Hepatocyte (in vitro differentiated cells): ENCODE measurements at regions not wholly inside any gene's neighbourhood (a gene's known extent, or its start where the extent isn't known, plus 50 kb on each side); places are given as distances from the start of the nearest gene placed in this dataset.

ENCODE experiments used
- DNase-seq: peaks from one replicate; pipeline ENCODE4 v3.0.0-alpha.2; 2016; ENCODE audit warnings: low spot score
- H2AFZ ChIP-seq: fragments of 200-600 bp; sonication (generic); 2 replicates; pipeline ENCODE4 v1.6.0; 2016; ENCODE audit warnings: antibody characterized with exemption, mild to moderate bottlenecking
- H3K27ac ChIP-seq: fragments of 200-600 bp; sonication (generic); 2 replicates; pipeline ENCODE4 v1.5.1; 2016; ENCODE audit warnings: mild to moderate bottlenecking
- H3K27me3 ChIP-seq: fragments of 200-600 bp; sonication (generic); 2 replicates; pipeline ENCODE4 v1.6.1; 2016
- H3K36me3 ChIP-seq: fragments of 200-600 bp; sonication (generic); replicated peaks from 2 replicates; pipeline ENCODE4 v1.5.1; 2016; ENCODE audit warnings: low read depth; ENCODE audit not compliant: insufficient read depth
- H3K4me1 ChIP-seq: fragments of 200-600 bp; sonication (generic); 2 replicates; pipeline ENCODE4 v1.5.1; 2016; ENCODE audit warnings: mild to moderate bottlenecking, moderate library complexity; ENCODE audit not compliant: insufficient read depth
- H3K4me2 ChIP-seq: fragments of 200-600 bp; sonication (generic); 2 replicates; pipeline ENCODE4 v1.6.0; 2016
- H3K4me3 ChIP-seq: fragments of 200-600 bp; sonication (generic); 2 replicates; pipeline ENCODE4 v1.5.1; 2016; ENCODE audit warnings: mild to moderate bottlenecking
- H3K79me2 ChIP-seq: fragments of 200-600 bp; sonication (generic); 2 replicates; pipeline ENCODE4 v1.6.0; 2017; ENCODE audit warnings: mild to moderate bottlenecking
- H3K9me2 ChIP-seq: fragments of 200-600 bp; sonication (generic); replicated peaks from 2 replicates; pipeline ENCODE4 v1.6.0; 2017; ENCODE audit warnings: mild to moderate bottlenecking; ENCODE audit not compliant: insufficient read depth
- H3K9me3 ChIP-seq: fragments of 200-600 bp; sonication (generic); 2 replicates; pipeline ENCODE4 v1.5.1; 2016; ENCODE audit warnings: low read depth, mild to moderate bottlenecking
- H4K20me1 ChIP-seq: fragments of 200-600 bp; sonication (generic); 2 replicates; pipeline ENCODE4 v1.6.0; 2016; ENCODE audit warnings: mild to moderate bottlenecking; ENCODE audit not compliant: insufficient read depth, poor library complexity, severe bottlenecking
- EZH2 ChIP-seq: fragments of 200-600 bp; sonication (generic); IDR thresholded peaks from 2 replicates; pipeline ENCODE4 v1.6.1; 2016; ENCODE audit warnings: antibody characterized with exemption, mild to moderate bottlenecking, borderline replicate concordance
- EZH2phosphoT487 ChIP-seq: fragments of 200-600 bp; sonication (generic); IDR thresholded peaks from one replicate; pipeline ENCODE4 v1.6.1; 2018; ENCODE audit warnings: antibody characterized with exemption, mild to moderate bottlenecking, low read depth, moderate library complexity; ENCODE audit not compliant: unreplicated experiment, severe bottlenecking
- WGBS: methylation state at CpG from one replicate; pipeline ENCODE4 v1.1.6; 2016; ENCODE audit warnings: low lambda C conversion rate; ENCODE audit errors: missing lambda C conversion rate; 5-methylcytosine and 5-hydroxymethylcytosine counted together
- TF ChIP-seq, protein P1 (sequence below): fragments of 200-600 bp; sonication (generic); IDR thresholded peaks from 2 replicates; pipeline ENCODE4 v1.5.1; 2016; ENCODE audit warnings: antibody characterized with exemption, mild to moderate bottlenecking; ENCODE audit not compliant: poor library complexity

DNA sequence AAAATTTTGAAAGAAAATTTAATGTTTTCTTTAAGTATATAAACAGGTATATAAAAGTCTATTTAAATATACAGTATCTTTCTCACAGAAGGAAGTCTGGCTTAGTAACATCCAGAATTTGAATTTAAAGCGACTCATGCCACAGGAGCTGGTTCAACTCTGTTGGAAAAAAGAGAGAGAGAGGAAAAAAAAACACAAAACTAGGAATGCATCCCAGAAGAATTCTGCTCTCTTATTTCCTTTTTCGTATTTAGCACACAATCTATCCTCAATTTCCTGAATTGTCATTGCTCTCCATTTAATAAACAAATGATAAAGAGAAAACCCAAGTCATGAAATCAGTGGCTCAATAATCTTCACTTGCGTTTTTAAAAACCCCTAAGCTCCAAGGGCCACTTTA is 107.5 kb upstream of the SCAF8 start:
- H3K79me2 ChIP-seq: no peaks in the 10 kb centered on the region
- 62% methylated on average over 3 of the region's 3 CpGs for WGBS

DNA sequence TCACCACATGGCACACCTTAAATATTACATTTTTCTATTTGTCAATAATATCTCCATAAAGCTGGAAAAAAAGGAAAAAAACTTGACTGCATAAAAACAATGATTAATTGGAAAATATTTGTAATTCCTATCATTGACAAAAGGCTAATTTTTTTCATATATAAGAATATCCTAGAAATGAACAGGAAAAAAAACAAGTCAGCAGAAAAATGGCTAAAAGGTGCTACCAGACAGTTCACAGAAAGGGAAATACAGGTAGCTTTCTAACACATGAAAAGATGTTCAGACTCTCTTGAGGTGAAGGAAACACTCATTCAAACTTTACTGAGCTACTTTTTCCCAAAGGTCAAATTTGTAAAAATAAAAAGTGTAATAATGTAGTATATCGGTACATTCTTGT is 104.1 kb upstream of the SCAF8 start:
- no peaks in the 10 kb centered on the region for H4K20me1 ChIP-seq
- H2AFZ ChIP-seq: no peak overlapping the region
- TF ChIP-seq EZH2 (no peak), EZH2phosphoT487 (no peak)
- TF ChIP-seq, protein P1, sequence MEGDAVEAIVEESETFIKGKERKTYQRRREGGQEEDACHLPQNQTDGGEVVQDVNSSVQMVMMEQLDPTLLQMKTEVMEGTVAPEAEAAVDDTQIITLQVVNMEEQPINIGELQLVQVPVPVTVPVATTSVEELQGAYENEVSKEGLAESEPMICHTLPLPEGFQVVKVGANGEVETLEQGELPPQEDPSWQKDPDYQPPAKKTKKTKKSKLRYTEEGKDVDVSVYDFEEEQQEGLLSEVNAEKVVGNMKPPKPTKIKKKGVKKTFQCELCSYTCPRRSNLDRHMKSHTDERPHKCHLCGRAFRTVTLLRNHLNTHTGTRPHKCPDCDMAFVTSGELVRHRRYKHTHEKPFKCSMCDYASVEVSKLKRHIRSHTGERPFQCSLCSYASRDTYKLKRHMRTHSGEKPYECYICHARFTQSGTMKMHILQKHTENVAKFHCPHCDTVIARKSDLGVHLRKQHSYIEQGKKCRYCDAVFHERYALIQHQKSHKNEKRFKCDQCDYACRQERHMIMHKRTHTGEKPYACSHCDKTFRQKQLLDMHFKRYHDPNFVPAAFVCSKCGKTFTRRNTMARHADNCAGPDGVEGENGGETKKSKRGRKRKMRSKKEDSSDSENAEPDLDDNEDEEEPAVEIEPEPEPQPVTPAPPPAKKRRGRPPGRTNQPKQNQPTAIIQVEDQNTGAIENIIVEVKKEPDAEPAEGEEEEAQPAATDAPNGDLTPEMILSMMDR: no peak
- H3K27me3 ChIP-seq: no peaks in the 10 kb centered on the region
- no peaks in the 10 kb centered on the region for H3K79me2 ChIP-seq
- H3K4me1 ChIP-seq: no peaks in the 10 kb centered on the region
- no peak for DNase-seq
- no peak overlapping the region for H3K4me3 ChIP-seq
- H3K4me2 ChIP-seq: no peak overlapping the region
- H3K9me2 ChIP-seq: no peaks in the 10 kb centered on the region
- H3K9me3 ChIP-seq: no peaks in the 10 kb centered on the region
- 97% methylated on average over 1 of the region's 1 CpG for WGBS
- no peaks in the 10 kb centered on the region for H3K36me3 ChIP-seq
- H3K27ac ChIP-seq: no peak overlapping the region

More for the DNA sequence above, 107.5 kb upstream of the SCAF8 start:
- Histone ChIP-seq H4K20me1 (no peaks in the 10 kb centered on the region), H3K9me3 (no peaks in the 10 kb centered on the region), H2AFZ (no peak overlapping the region), H3K27ac (no peak overlapping the region), H3K9me2 (no peaks in the 10 kb centered on the region), H3K27me3 (no peaks in the 10 kb centered on the region), H3K36me3 (no peaks in the 10 kb centered on the region), H3K4me3 (no peak overlapping the region), H3K4me2 (no peak overlapping the region), H3K4me1 (no peaks in the 10 kb centered on the region)
- no peak for DNase-seq
- TF ChIP-seq, protein P1: no peak
- TF ChIP-seq EZH2phosphoT487: no peak
- no peak for TF ChIP-seq EZH2

DNA sequence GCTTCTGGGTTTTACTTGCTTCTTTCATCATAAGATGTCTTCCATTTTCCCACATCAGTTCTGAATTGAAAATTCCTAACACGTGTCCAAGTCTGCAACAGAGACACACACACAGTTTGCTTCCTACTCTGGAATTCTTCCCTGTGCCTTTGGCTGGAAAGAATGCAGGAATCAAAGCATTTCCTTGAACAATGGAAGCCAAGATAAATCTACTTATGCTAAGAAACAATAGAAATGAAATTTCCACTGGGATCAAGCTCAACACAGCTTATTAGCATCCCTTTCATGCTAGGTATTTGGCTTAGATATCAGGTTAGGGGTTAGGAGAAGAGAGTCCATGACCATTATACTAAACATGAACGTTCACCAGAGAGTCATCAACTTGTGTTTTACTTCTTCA is 101.1 kb upstream of the SCAF8 start:
- Histone ChIP-seq H3K9me3 (no peaks in the 10 kb centered on the region), H3K27ac (no peak overlapping the region), H3K27me3 (no peaks in the 10 kb centered on the region), H3K4me2 (no peak overlapping the region), H3K36me3 (no peaks in the 10 kb centered on the region), H2AFZ (no peak overlapping the region), H3K4me3 (no peak overlapping the region), H3K79me2 (no peaks in the 10 kb centered on the region), H4K20me1 (no peaks in the 10 kb centered on the region), H3K4me1 (no peaks in the 10 kb centered on the region), H3K9me2 (no peaks in the 10 kb centered on the region)
- DNase-seq: no peak
- TF ChIP-seq EZH2: no peak
- no peak for TF ChIP-seq EZH2phosphoT487
- TF ChIP-seq, protein P1: no peak
- 72% methylated on average over 2 of the region's 2 CpGs for WGBS

DNA sequence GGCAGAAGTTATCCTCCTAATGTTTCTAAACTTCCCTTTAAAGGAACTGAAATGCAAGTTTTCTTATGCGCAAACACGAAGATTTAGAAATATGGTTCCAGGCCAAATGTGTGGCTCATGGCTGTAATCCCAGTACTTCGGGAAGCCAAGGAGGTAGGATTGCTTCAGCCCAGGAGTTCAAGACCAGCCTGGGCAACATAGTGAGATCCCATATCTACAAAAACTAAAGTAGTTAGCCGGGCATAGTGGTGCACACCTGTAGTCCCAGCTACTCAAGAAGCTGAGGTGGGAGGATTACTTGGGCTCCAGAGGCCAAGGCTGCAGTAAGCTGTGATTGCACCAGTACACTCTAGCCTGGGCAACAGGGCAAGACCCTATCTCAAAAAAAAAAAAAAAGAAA is 95.8 kb upstream of the SCAF8 start:
- Histone ChIP-seq H3K36me3 (no peaks in the 10 kb centered on the region), H3K4me3 (no peak overlapping the region), H3K27me3 (no peaks in the 10 kb centered on the region), H2AFZ (no peak overlapping the region), H3K79me2 (no peaks in the 10 kb centered on the region), H3K4me2 (no peak overlapping the region), H3K9me2 (no peaks in the 10 kb centered on the region), H3K4me1 (no peaks in the 10 kb centered on the region), H3K9me3 (no peaks in the 10 kb centered on the region), H3K27ac (no peak overlapping the region), H4K20me1 (no peaks in the 10 kb centered on the region)
- 95% methylated on average over 4 of the region's 4 CpGs for WGBS
- no peak for DNase-seq
- TF ChIP-seq, protein P1: no peak
- TF ChIP-seq EZH2phosphoT487 (no peak), EZH2 (no peak)
